Effector memory CD8-positive, alpha-beta T cell (primary cell): ENCODE measurements at regions not wholly inside any gene's neighbourhood (a gene's known extent, or its start where the extent isn't known, plus 50 kb on each side); places are given as distances from the start of the nearest gene placed in this dataset.

Experiments used
- ATAC-seq: fragments of 150-1000 bp; cut with Tn5 transposase; replicated peaks from 2 replicates; pipeline ENCODE4 v1.10.0; 2021; ENCODE audit warnings: mild to moderate bottlenecking, moderate library complexity
- DNase-seq, 3 experiments: peaks; one replicate each; pipeline ENCODE4 v3.0.0; 2021
- H3K27ac Mint-ChIP-seq, 2 donors: one replicate each; pipeline ENCODE4 v1.8.0; 2022; ENCODE audit warnings: mild to moderate bottlenecking in 2 of 2, mixed read lengths in 2 of 2, moderate library complexity in 2 of 2
- H3K27me3 Mint-ChIP-seq, 2 donors: one replicate each; pipeline ENCODE4 v1.8.0; 2022; ENCODE audit warnings: mixed read lengths in 2 of 2
- H3K36me3 Mint-ChIP-seq: one replicate; pipeline ENCODE4 v1.8.0; 2022; ENCODE audit warnings: mild to moderate bottlenecking, moderate library complexity, mixed read lengths; ENCODE audit not compliant: insufficient read depth
- H3K4me1 Mint-ChIP-seq, 2 donors: one replicate each; pipeline ENCODE4 v1.8.0; 2022; ENCODE audit warnings: low read depth in 2 of 2, mixed read lengths in 2 of 2
- H3K4me3 Mint-ChIP-seq, 2 donors: one replicate each; pipeline ENCODE4 v1.8.0; 2022; ENCODE audit warnings: mild to moderate bottlenecking in 2 of 2, mixed read lengths in 2 of 2, moderate library complexity in 2 of 2
- H3K9me3 Mint-ChIP-seq, 2 donors: one replicate each; pipeline ENCODE4 v1.8.0; 2022; ENCODE audit warnings: mixed read lengths in 2 of 2

- Mint-ChIP-seq H3K27ac (no peak overlapping the region), H3K36me3 (no peaks in the 10 kb centered on the region), H3K27me3 (no peaks in the 10 kb centered on the region), H3K9me3 (no peaks in the 10 kb centered on the region), H3K4me1 (no peaks in the 10 kb centered on the region), H3K4me3 (no peak overlapping the region)
- ATAC-seq (no peak), DNase-seq (no peak)
Observed at GRCh38 chr2:129092956-129093355, 774.3 kb upstream of the HS6ST1 start.

GRCh38 chr2:129101186-129101585 is 782.5 kb upstream of the HS6ST1 start:
- ATAC-seq (no peak), DNase-seq (no peak)
- Mint-ChIP-seq H3K4me3 (no peak overlapping the region), H3K36me3 (no peaks in the 10 kb centered on the region), H3K9me3 (no peaks in the 10 kb centered on the region), H3K4me1 (no peaks in the 10 kb centered on the region), H3K27me3 (no peaks in the 10 kb centered on the region), H3K27ac (no peak overlapping the region)

GRCh38 chr2:129103936-129104878 is 785.5 kb upstream of the HS6ST1 start:
- no peaks in the 10 kb centered on the region for H3K27me3 Mint-ChIP-seq
- no peak overlapping the region for H3K4me3 Mint-ChIP-seq
- no peaks in the 10 kb centered on the region for H3K4me1 Mint-ChIP-seq
- ATAC-seq (no peak), DNase-seq (no peak)
- peaks cover 0 to 4% of the 10 kb centered on the region in 2 donors for H3K9me3 Mint-ChIP-seq
- no peaks in the 10 kb centered on the region for H3K36me3 Mint-ChIP-seq
- H3K27ac Mint-ChIP-seq, result no peak overlapping the region

DNA sequence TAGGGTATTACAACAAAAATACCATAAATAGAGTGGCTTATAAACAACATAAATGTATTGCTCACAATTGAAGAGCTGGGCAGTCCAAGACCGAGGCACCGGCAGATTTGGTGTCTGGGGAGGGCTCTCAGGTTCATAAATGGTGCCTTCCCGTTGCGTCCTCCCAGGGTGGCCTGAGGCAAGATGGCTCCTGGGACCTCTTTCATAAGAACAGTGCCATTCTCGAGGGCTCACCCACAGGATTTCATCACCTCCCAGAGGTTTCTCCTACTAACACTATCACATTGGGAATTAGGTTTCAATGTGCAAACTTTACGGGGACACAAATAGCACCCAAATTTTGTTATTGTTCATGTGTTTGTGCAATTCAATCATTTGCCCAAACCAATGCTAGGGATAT is 793.5 kb upstream of the HS6ST1 start:
- Mint-ChIP-seq H3K4me3 (no peak overlapping the region), H3K27me3 (no peaks in the 10 kb centered on the region), H3K4me1 (no peaks in the 10 kb centered on the region), H3K9me3 (peaks cover 0 to 3% of the 10 kb centered on the region in 2 donors), H3K27ac (no peak overlapping the region), H3K36me3 (no peaks in the 10 kb centered on the region)
- ATAC-seq (no peak), DNase-seq (no peak)

DNA sequence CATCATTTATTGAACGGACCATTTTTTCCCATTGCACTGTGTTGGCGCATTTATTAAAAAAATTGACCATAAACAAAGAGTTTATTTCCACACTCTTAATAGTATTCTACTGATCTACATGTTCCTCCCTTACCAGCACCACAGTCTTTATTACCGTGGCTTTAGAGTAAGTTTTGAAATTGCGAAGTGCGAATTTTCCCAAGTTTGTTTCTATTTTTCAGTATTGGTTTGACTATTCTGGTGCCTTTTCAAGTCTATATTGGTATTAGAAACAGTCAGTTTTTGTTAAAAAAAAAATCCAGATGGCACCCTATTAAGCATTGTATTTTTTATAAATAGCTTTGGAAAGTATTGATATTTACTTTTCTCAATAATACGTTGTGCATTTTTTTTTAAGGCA is 795.1 kb upstream of the HS6ST1 start:
- Mint-ChIP-seq H3K27me3 (no peaks in the 10 kb centered on the region), H3K27ac (no peak overlapping the region), H3K9me3 (peaks cover 0 to 3% of the 10 kb centered on the region in 2 donors), H3K4me1 (no peaks in the 10 kb centered on the region), H3K36me3 (no peaks in the 10 kb centered on the region), H3K4me3 (no peak overlapping the region)
- DNase-seq (no peak), ATAC-seq (no peak)

DNA sequence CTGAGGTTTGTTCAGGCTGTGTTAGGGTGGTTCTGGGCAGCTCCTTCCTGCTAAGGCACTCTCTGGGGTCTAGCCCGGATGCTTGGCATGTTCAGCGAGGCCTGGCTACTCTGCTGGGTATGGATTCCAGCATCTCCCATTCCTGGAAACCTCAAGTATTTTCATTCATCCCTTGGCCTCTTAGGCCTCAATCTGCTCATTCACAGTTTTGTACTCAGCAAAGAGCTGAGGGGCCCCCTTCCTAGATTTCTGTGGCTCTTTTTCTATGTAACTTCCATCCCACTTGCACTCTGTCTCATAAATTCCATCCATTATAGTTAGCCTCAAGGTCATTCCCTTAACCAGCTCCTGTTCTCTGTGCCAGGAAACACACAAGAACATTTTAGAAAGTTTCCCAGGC is 798.8 kb upstream of the HS6ST1 start:
- H3K27ac Mint-ChIP-seq, result no peak overlapping the region
- no peaks in the 10 kb centered on the region for H3K4me1 Mint-ChIP-seq

GRCh38 chr2:129118296-129118695 is 799.6 kb upstream of the HS6ST1 start:
- H3K27ac Mint-ChIP-seq, result no peak overlapping the region
- ATAC-seq (no peak), DNase-seq (no peak)
- H3K27me3 Mint-ChIP-seq, result no peaks in the 10 kb centered on the region
- no peaks in the 10 kb centered on the region for H3K4me1 Mint-ChIP-seq
- peaks cover 0 to 5% of the 10 kb centered on the region in 2 donors for H3K9me3 Mint-ChIP-seq
- no peaks in the 10 kb centered on the region for H3K36me3 Mint-ChIP-seq
- no peak overlapping the region for H3K4me3 Mint-ChIP-seq

More for the DNA sequence above, 798.8 kb upstream of the HS6ST1 start:
- Mint-ChIP-seq H3K9me3 (peaks cover 0 to 5% of the 10 kb centered on the region in 2 donors), H3K4me3 (no peak overlapping the region), H3K27me3 (no peaks in the 10 kb centered on the region), H3K36me3 (no peaks in the 10 kb centered on the region)
- DNase-seq, result no peak
- no peak for ATAC-seq

- Mint-ChIP-seq H3K4me1 (no peaks in the 10 kb centered on the region), H3K36me3 (no peaks in the 10 kb centered on the region), H3K9me3 (peaks cover 0 to 6% of the 10 kb centered on the region in 2 donors), H3K4me3 (no peak overlapping the region), H3K27ac (no peak overlapping the region), H3K27me3 (no peaks in the 10 kb centered on the region)
- DNase-seq (no peak), ATAC-seq (no peak)
Observed at GRCh38 chr2:129129087-129129486, 810.4 kb upstream of the HS6ST1 start.

DNA sequence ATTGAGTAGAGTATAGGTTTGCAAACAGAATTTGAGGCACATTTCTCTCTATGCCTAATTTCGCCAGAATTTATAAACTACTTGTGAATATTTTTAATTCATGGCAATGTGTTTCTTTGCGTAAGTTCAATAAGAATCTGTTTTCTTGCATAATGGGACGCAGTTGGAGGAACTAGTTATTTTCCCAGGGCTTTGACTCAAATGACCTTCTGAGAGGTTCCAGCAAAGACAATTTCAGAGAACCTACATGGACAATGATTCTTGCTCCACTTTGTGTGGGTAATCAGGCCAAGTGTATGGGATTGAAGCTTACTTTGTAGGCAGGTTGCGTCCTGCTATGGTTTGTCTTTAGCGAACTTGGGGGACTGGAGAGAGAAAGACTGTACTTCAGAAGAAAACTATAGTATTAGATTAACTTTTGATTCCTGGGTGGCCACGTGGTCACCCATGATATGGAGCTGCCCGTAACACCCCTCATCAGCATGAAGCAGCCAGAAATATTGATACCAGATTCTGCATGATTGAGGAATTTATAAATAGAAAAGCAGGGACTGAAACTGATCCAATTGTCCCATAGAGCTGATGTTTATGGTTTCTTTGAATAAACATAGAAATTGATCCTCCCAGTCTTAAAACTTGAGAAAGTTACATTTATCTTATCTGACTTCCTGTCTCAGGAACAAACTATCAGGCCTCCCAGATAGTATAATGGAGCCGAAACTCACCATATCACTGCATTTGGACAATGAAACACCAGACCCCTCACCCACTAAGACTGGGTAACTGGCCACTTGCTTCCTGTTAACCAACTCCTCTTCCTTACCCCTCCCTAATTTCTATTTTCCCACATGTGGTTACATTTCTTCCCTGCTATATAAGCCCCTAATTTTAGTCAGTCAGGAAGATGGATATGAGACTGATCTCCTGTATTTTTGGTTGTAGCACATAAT is 815.3 kb upstream of the HS6ST1 start:
- Mint-ChIP-seq H3K4me3 (no peak overlapping the region), H3K4me1 (no peaks in the 10 kb centered on the region)

GRCh38 chr2:129135017-129135416 is 816.3 kb upstream of the HS6ST1 start:
- Mint-ChIP-seq H3K4me1 (no peaks in the 10 kb centered on the region), H3K9me3 (peaks cover 0 to 6% of the 10 kb centered on the region in 2 donors), H3K4me3 (no peak overlapping the region), H3K27ac (no peak overlapping the region), H3K27me3 (no peaks in the 10 kb centered on the region), H3K36me3 (no peaks in the 10 kb centered on the region)
- ATAC-seq (no peak), DNase-seq (no peak)

More for the DNA sequence above, 815.3 kb upstream of the HS6ST1 start:
- Mint-ChIP-seq H3K36me3 (no peaks in the 10 kb centered on the region), H3K9me3 (peaks cover 0 to 6% of the 10 kb centered on the region in 2 donors), H3K27me3 (no peaks in the 10 kb centered on the region), H3K27ac (no peak overlapping the region)
- ATAC-seq, result no peak
- no peak for DNase-seq

GRCh38 chr2:129139380-129139779 is 820.7 kb upstream of the HS6ST1 start:
- DNase-seq, result no peak
- Mint-ChIP-seq H3K9me3 (peaks cover 0 to 4% of the 10 kb centered on the region in 2 donors), H3K4me1 (no peaks in the 10 kb centered on the region), H3K27me3 (no peaks in the 10 kb centered on the region), H3K27ac (no peak overlapping the region), H3K4me3 (no peak overlapping the region), H3K36me3 (no peaks in the 10 kb centered on the region)
- ATAC-seq, result no peak

GRCh38 chr2:129142465-129142864 is 823.8 kb upstream of the HS6ST1 start:
- no peaks in the 10 kb centered on the region for H3K36me3 Mint-ChIP-seq
- H3K4me1 Mint-ChIP-seq, result no peaks in the 10 kb centered on the region
- DNase-seq (no peak), ATAC-seq (no peak)
- H3K27me3 Mint-ChIP-seq, result no peaks in the 10 kb centered on the region
- no peak overlapping the region for H3K4me3 Mint-ChIP-seq
- no peaks in the 10 kb centered on the region for H3K9me3 Mint-ChIP-seq
- H3K27ac Mint-ChIP-seq, result no peak overlapping the region

- no peaks in the 10 kb centered on the region for H3K36me3 Mint-ChIP-seq
- no peak for ATAC-seq
- H3K4me1 Mint-ChIP-seq, result no peaks in the 10 kb centered on the region
Observed at GRCh38 chr2:129144082-129144791, 825.6 kb upstream of the HS6ST1 start.

More at GRCh38 chr2:129144082-129144791, 825.6 kb upstream of the HS6ST1 start:
- no peaks in the 10 kb centered on the region for H3K9me3 Mint-ChIP-seq
- no peak overlapping the region for H3K27ac Mint-ChIP-seq
- H3K27me3 Mint-ChIP-seq, result no peaks in the 10 kb centered on the region
- DNase-seq, result no peak
- no peak overlapping the region for H3K4me3 Mint-ChIP-seq
